ENCODE measurements at regions not wholly inside any gene's neighbourhood (a gene's known extent, or its start where the extent isn't known, plus 50 kb on each side); places are given as distances from the start of the nearest gene placed in this dataset.
"Not testable (repeated sequence)": the region's sequence is repeated elsewhere in the genome, so short reads cannot be mapped to it uniquely, and the experiment has no call there.

GRCh38 chr1:213744780-213745179, 243.0 kb upstream of the PROX1 start:
- no peak for DNase-seq

- no peak for DNase-seq
Measured at GRCh38 chr1:213745451-213745850, 242.3 kb upstream of the PROX1 start.

- no peak for DNase-seq
Measured at GRCh38 chr1:213749558-213749957, 238.2 kb upstream of the PROX1 start.

DNA sequence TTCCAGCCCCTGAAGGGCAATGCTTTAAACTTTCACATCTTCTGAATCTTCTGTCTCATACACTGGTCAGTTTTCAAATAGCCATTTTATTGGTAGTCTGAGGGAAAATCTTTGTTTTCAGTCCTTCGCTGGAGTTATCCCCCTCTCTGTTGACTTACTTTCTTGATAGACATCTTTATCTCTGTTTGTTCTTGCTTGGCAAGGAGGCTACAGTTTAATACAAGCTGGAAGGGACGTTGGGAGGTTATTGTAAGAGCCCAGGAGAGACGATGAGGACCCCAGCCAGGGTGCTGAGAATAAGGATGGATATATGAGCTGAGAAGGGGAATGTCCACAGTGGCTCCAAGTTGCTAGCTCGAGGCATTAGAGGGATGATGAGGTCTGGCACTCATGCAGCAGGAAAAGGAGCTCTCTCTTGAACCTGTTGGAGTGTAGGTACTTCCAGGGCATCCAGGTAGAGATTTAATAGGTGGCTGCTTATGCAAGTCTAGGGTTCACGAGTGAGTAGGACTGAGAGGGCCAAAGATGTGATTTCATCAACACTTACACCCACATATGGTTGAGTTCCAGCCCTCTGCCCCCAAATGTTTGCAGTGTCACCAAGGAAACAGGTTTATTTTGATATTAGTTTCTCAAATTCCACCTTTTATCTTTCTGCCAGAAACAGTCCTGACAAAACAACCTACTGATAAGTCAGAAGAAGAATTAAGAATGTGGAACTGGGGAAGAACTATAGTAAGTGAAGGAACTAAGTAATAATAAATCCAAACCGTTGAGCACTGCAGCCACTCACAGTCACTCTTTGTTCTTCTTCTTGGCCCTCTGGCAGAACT, 237.3 kb upstream of the PROX1 start:
- DNase-seq = no peak

- DNase-seq = no peak
Measured at GRCh38 chr1:213751064-213751397, 236.7 kb upstream of the PROX1 start.

DNA sequence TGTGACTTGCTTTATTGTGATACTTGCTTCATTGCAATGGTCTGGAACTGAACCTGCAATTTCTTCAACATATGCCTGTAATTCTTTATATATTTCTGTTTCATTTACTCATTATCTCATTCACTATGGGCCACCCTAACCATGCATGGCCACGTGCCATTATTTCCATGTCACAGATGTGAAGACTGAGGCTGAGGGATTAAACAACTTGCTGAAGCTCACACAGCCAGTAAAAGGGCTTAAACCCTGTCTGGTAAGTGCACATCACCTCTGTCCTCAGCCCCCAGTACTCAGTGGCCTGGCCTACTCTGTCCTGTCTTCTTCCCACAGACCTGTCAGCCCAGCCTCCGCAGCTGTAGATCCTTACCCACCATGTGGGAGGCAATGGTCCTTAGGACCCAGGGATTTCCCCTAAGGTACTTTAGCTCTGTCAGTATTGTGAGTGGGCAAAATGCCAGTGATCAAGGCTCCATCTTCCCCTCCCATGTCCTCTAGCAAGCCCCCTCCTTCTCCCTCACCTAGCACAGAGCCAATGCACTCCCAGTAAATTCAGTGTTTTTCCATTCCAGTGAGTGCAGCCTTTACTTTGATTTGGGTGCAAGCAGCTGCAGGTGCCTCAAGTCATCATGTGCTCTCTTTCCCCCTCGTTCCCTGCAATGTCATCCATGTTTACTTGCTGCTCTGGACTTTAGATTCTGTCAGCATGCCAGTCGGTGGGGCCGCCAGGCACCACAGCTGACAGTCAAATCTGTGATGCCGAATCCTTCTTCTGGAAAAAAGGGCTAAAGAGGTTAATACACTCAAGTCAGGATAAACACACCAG, 228.2 kb upstream of the PROX1 start:
- no peak for DNase-seq

- DNase-seq = peak; percentile 1 to 13
Measured at GRCh38 chr1:213761845-213762407, 225.8 kb upstream of the PROX1 start.

- no peak for DNase-seq
Measured at GRCh38 chr1:213767683-213768082, 220.1 kb upstream of the PROX1 start.

DNA sequence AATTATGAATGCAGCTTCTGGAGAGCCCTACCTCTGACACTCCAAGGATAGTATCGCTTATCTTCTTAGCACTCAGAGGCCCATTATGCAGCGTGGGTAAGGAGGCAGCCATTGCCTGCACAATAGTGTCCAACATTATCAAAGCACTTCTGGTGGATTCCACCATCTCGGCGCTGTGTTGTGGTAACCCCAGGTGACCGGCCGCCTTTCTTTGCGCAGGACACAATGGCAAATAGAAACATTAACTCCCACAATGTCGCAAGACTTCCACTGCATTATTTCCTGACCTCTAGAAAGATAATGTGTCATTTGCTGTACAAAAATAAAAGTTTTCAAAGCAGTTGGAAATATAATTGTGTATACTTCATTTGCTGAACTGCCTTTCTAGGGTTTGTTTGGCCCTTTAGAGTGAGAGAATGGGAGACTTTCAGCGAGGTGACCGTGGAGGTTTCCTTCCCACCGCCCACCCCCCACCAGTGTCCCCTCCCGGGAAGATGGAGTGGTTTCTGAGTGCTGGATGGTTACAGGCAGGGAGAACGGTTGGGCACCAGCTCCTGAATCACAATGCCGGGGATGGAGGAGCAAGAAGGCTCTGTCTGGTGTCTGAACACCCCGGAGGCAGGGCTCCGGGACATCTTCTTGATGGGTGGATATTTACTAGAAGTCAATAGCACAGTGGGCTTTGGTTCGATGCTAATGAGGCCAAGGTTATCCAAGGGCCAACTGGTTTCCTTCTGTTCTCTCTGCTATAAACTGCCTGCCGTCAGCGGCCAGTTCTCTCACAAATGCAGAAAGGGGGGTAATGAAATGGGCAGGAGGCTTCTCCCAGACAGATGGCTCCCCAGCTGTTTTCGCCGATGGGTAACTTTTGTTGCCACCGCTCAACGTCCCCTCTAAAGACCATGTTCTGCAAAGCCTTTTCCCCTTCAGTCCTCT, 215.4 kb upstream of the PROX1 start:
- no peak for DNase-seq

DNA sequence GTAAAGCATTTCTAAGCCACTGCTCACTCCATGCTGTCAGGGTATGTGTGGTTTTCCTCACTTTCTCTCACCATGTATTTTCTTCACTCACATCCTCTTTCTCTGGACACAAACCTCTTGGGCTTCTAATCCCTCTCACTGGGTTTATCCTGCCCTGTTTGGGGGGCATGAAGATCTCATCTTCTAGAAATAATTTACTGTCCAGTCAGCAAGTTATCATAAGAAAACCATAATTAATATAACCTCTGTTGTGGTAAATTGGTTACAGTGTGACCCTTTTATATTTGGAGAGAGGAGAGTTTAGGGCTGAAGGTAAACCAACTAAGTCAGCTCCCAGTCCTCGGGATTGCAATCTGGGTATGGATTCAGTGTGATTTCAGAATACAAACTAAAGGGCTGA, 213.8 kb upstream of the PROX1 start:
- DNase-seq = no peak

DNA sequence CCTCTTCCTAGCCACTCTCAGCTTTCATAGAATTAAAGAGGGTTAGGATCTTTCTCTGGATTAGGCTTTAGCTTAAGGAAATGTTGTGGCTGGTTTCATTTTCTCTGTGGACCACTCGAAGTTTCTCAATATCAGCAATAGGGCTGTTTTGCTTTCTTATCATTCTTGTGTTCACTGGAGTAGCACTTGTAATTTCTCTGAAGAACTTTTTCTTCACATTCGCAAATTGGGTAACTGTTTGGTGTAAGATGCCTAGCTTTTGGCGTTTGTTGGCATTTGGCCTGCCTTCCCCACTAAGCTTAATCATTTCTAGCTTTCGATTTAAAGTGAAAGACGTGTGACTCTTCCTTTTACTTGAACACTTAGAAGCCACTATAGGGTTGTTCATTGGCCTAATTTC, 210.8 kb upstream of the PROX1 start:
- no peak for DNase-seq

DNA sequence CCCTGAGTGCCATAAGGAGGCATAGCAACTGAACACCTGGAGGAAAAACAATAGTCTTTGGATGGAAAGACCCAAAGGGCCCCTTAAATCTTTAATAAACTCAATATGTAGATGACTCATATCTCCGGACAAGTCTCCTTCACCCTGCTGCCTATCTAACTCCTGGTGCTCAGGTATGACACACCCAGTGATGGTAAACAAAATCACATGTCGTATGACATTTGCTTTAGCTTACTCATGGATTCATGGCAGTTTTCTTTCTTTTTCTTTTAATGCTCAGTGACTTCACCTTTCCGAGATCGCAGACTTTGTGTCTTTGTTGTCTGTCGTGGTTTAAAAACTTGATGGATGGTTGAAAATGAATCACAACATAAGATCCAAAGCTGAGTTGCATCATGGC, 208.5 kb upstream of the PROX1 start:
- no peak for DNase-seq

- no peak for DNase-seq
Measured at GRCh38 chr1:213782941-213783672, 204.7 kb upstream of the PROX1 start.

- DNase-seq = no peak
Measured at GRCh38 chr1:213783893-213784292, 203.9 kb upstream of the PROX1 start.

DNA sequence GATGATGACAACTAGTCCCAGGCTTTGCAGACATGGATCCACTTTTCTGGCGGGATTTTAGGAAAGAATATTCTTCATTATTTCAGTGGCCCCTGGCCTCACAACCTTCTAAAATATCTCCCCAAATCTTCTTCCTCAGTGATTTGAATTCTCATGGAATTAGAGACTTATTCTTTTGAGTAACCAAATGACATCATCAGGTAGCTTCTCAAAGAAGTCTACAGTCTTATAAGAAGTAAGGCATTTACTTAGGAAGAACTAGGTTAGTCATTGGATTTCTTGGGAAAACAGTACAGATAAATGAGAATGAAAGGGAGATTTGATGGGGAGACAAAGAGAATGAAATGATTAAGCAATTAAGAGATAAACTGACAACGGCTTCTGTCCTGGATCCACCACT, 201.1 kb upstream of the PROX1 start:
- no peak for DNase-seq

DNA sequence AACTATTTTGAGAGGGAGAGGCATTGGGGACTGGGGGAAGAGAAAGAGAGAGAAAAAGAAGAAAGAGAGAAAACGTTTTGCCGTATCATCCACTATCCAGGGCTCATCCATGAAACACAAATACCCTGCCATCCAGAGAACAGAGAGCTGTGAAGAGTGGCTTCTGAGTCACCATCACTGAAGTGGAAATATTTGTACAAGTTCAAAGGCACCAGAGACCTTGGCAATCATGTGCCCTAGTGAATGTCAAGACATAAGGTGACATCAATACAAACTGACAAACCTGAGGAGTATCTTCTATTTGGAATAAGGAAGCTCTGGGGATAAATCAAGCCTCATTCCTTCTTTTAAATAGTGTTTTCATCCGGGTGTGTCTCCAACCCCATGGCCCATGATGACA, 197.2 kb upstream of the PROX1 start:
- DNase-seq = no peak

- DNase-seq = no peak
Measured at GRCh38 chr1:213793482-213794067, 194.2 kb upstream of the PROX1 start.

GRCh38 chr1:213796525-213796924, 191.2 kb upstream of the PROX1 start:
- DNase-seq = no peak

DNA sequence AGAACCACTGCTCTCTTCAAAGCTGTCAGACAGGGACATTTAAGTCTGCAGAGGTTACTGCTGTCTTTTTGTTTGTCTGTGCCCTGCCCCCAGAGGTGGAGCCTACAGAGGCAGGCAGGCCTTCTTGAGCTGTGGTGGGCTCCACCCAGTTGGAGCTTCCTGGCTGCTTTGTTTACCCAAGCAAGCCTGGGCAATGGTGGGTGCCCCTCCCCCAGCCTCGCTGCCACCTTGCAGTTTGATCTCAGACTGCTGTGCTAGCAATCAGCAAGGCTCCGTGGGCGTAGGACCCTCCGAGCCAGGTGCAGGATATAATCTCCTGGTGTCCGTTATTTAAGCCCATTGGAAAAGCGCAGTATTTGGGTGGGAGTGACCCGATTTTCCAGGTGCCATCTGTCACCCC, 179.5 kb upstream of the PROX1 start:
- DNase-seq = not testable (repeated sequence)

DNA sequence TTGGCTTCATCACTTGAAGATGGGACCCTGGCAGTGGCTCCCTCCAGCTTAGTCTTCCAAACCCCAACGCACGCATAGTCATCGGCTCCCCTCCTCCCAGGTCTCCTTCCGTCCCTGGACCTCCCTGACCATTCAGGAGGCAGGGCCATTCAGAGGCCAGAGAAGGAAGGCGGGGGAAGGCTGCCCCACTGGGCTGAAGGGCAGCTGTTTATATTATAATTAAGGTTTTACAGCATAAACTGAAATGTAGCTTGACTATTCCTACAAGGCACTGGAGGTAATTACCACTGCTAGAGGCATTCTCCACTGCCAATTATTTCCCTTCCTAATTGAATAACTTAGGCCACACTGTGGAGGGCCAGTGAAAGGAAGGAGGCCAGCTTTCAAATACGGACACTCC, 170.6 kb upstream of the PROX1 start:
- DNase-seq = no peak

- DNase-seq = no peak
Measured at GRCh38 chr1:213820362-213821149, 167.2 kb upstream of the PROX1 start.
